Naive B cell (primary cell): ENCODE measurements at regions not wholly inside any gene's neighbourhood (a gene's known extent, or its start where the extent isn't known, plus 50 kb on each side); places are given as distances from the start of the nearest gene placed in this dataset.
"Not testable (repeated sequence)": the region's sequence is repeated elsewhere in the genome, so short reads cannot be mapped to it uniquely, and the experiment has no call there.

Source experiments
- ATAC-seq, 2 donors: fragments of 150-1000 bp; cut with Tn5 transposase; 2 replicates each; pipeline ENCODE4 v1.10.0; 2021; ENCODE audit warnings: low read depth in 2 of 2, mild to moderate bottlenecking in 2 of 2, moderate library complexity in 2 of 2
- DNase-seq: peaks from one replicate; pipeline ENCODE4 v3.0.0; 2022
- H3K27ac Mint-ChIP-seq, 6 donors: one replicate each; pipeline ENCODE4 v1.8.0; 2020 to 2022; ENCODE audit warnings: mild to moderate bottlenecking in 6 of 6, mixed read lengths in 6 of 6, moderate library complexity in 5 of 6, inconsistent platforms in 2 of 6
- H3K27me3 Mint-ChIP-seq, 3 donors: one replicate each; pipeline ENCODE4 v1.8.0; 2021 to 2022; ENCODE audit warnings: mixed read lengths in 3 of 3, mild to moderate bottlenecking in 1 of 3
- H3K36me3 Mint-ChIP-seq, 2 donors: one replicate each; pipeline ENCODE4 v1.8.0; 2020 to 2022; ENCODE audit warnings: mixed read lengths in 2 of 2, inconsistent platforms in 1 of 2, mild to moderate bottlenecking in 1 of 2
- H3K4me1 Mint-ChIP-seq, 3 donors: one replicate each; pipeline ENCODE4 v1.8.0; 2020 to 2022; ENCODE audit warnings: mixed read lengths in 3 of 3, inconsistent platforms in 1 of 3, mild to moderate bottlenecking in 1 of 3, moderate library complexity in 1 of 3
- H3K4me3 Mint-ChIP-seq, 8 donors: one replicate each; pipeline ENCODE4 v1.8.0; 2020 to 2022; ENCODE audit warnings: mild to moderate bottlenecking in 8 of 8, mixed read lengths in 8 of 8, moderate library complexity in 8 of 8, inconsistent platforms in 2 of 8
- H3K9me3 Mint-ChIP-seq, 7 donors: one replicate each; pipeline ENCODE4 v1.8.0; 2020 to 2022; ENCODE audit warnings: mixed read lengths in 7 of 7, mild to moderate bottlenecking in 5 of 7, inconsistent platforms in 2 of 7, moderate library complexity in 1 of 7

DNA sequence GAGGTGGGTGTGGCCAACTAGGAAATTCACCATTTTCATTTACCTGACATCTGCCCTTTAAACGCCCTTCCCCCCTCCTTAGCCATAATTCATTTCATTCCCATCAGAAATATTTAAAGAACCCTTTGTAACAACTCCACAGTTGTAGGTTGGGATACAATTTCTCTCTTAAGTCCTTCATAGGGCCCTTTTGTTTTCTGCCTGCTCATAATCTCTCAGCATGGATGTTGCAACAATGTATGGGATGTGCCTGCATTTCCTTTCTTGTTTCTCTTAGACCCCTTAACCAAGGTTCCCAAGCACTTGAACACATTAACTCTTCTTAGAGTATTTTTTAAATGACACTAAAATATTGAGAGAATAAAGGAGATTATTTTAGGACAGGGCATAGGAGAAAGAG is 51.7 kb upstream of the MYO10 start:
- no peak overlapping the region for H3K4me3 Mint-ChIP-seq
- no peak for ATAC-seq

DNA sequence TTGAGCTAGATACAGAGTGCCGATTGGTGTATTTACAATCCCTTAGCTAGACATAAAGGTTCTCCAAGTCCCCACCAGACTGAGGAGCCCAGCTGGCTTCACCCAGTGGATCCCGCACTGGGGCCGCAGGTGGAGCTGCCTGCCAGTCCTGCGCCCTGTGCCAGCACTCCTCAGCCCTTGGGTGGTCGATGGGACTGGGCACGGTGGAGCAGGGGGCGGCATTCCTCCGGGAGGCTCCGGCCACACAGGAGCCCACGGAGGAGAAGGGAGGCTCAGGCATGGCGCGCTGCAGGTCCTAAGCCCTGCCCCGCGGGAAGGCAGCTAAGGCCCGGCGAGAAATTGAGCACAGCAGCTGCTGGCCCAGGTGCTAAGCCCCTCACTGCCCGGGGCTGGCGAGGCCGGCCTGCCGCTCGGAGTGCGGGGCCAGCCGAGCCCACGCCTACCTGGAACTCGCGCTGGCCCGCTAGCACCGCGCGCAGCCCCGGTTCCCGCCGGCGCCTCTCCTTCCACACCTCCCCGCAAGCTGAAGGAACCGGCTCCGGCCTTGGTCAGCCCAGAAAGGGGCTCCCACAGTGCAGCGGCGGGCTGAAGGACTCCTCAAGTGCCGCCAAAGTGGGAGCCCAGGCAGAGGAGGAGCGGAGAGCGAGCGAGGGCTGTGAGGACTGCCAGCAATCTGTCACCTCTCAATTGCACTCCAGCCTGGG is 54.9 kb upstream of the MYO10 start:
- H3K27me3 Mint-ChIP-seq, result peaks cover 15 to 19% (median 18%) of the 10 kb centered on the region in 3 donors
- H3K36me3 Mint-ChIP-seq, H3K27ac Mint-ChIP-seq, H3K9me3 Mint-ChIP-seq, DNase-seq, H3K4me1 Mint-ChIP-seq, H3K4me3 Mint-ChIP-seq, ATAC-seq: not testable (repeated sequence)

More for the DNA sequence above, 51.7 kb upstream of the MYO10 start:
- no peak for DNase-seq
- Mint-ChIP-seq H3K27me3 (peaks cover 0 to 7% (median 6%) of the 10 kb centered on the region in 3 donors), H3K27ac (no peak overlapping the region), H3K4me1 (no peaks in the 10 kb centered on the region), H3K36me3 (no peaks in the 10 kb centered on the region), H3K9me3 (peaks cover 0 to 12% (median 3%) of the 10 kb centered on the region in 7 donors)

DNA sequence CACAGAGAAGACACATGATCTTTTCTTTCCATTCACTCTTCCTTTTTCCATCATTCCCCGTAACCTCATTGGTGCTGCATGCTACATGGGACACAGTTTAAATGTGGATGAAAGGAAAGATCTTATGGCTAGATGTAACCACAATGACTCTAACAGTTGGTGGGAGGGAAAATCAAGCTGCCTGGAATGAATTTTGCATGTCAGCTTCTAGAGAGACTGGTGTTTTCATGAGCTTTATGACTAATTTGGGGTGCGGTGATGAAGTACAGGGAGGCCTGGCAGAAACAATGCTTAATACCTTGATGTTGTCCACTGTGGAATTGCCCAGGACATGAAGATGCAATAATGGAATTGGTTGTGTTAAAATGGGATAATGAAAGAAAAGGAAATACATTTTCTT is 55.9 kb upstream of the MYO10 start:
- ATAC-seq (no peak), DNase-seq (no peak)
- Mint-ChIP-seq H3K36me3 (no peaks in the 10 kb centered on the region), H3K4me3 (no peak overlapping the region), H3K9me3 (peaks cover 0 to 5% (median 0%) of the 10 kb centered on the region in 7 donors), H3K4me1 (no peaks in the 10 kb centered on the region), H3K27me3 (peaks cover 15 to 19% (median 18%) of the 10 kb centered on the region in 3 donors), H3K27ac (no peak overlapping the region)

DNA sequence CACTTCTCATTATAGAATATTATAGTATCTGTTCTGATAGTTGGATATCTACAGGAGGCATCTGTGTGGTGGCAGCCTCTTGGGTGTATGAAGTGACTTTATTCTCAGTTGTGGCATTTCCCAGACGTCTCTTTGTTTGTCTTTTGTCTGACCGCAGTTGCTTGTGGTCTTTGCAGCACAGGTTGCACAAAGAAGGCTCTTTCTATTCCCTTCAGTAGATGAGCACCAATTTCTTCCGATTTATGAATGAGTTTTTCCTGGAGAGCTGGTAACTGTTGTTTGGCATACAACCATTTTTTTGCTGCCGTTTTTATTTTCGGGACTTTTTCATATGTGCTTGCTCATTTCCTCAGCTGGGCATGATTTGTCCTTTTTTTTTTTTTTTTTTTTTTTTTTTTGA is 56.4 kb upstream of the MYO10 start:
- H3K27ac Mint-ChIP-seq, result no peak overlapping the region
- peaks cover 0 to 5% (median 0%) of the 10 kb centered on the region in 7 donors for H3K9me3 Mint-ChIP-seq
- DNase-seq, result no peak
- H3K27me3 Mint-ChIP-seq, result peaks cover 15 to 19% (median 18%) of the 10 kb centered on the region in 3 donors
- H3K4me1 Mint-ChIP-seq, result no peaks in the 10 kb centered on the region
- ATAC-seq, result no peak
- H3K4me3 Mint-ChIP-seq, result no peak overlapping the region
- no peaks in the 10 kb centered on the region for H3K36me3 Mint-ChIP-seq

DNA sequence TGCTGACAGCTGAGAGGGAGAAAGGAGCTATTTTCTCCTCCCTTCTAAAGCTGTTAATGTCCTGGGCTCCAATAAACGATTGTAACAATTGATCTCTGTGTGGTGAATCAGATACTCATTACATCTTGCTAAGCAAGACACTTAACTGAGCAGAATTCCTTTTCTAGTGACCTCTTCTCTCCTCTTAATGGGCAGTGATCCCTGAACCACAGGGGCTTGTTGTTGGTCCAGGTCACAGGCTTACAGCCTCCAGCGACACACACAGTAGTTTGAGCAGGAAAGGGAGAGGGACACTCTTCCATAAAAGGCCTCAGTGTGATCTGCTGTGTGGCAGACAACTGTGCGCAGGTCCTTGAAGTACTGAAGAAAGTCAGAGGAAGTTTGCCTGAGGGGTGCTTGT is 58.5 kb upstream of the MYO10 start:
- H3K27me3 Mint-ChIP-seq, result peaks cover 15 to 19% (median 18%) of the 10 kb centered on the region in 3 donors
- H3K36me3 Mint-ChIP-seq, result no peaks in the 10 kb centered on the region
- H3K9me3 Mint-ChIP-seq, result peaks cover 0 to 4% (median 0%) of the 10 kb centered on the region in 7 donors
- H3K4me3 Mint-ChIP-seq, result no peak overlapping the region
- H3K27ac Mint-ChIP-seq, result no peak overlapping the region
- H3K4me1 Mint-ChIP-seq, result no peaks in the 10 kb centered on the region
- DNase-seq, result no peak
- ATAC-seq, result no peak

DNA sequence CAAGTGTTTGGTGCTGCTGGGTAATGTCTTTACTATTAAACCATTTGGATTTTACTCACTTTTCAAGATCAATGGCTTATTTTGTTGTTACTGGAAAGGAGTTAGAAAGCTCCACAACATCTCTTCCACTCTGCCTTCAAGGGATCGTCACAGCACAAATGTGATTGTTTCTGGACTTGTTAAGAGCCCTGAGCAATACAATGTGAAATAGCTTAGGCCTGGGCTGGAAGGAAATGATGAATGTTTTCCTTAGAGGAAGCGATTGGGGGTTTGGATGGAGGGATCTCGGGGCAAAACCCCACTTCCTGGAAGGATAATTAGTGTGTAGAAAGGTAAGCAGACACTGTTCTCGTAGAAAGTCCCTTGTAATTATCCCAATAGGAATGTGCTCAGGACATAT is 59.3 kb upstream of the MYO10 start:
- no peaks in the 10 kb centered on the region for H3K4me1 Mint-ChIP-seq
- H3K36me3 Mint-ChIP-seq, result no peaks in the 10 kb centered on the region
- no peak overlapping the region for H3K27ac Mint-ChIP-seq
- no peak for ATAC-seq
- no peak for DNase-seq
- H3K27me3 Mint-ChIP-seq, result peaks cover 15 to 19% (median 18%) of the 10 kb centered on the region in 3 donors
- H3K4me3 Mint-ChIP-seq, result no peak overlapping the region
- peaks cover 0 to 4% (median 0%) of the 10 kb centered on the region in 7 donors for H3K9me3 Mint-ChIP-seq

DNA sequence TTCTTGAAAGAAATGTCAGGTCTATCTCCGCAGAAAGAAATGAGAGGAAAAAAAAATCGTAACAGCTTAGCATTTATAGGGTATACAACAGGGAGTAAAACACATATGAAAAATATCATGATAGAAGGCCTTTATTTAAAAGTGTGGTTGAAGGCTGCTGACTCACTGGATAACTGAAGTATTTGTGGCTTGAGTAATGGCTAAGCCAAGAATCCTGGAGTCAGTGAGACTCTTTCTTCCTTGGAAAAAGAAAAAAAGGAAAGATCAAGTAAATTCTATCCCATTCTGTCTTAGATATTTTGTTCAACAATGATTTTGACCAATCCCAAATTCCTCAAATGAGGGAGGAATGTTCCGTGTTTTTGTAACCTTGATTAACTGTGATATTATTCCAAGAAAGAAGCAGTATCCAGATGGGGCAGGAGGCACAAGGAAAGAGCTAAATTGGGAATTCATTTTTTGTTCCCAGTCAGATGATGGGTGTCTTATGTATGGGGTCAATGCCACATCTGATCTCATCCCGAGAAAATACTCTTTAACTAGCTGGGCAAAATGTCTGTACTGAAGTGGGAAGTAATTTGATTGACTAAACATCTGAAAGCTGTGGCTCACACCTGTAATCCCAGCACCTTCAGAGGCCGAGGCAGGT is 64.3 kb upstream of the MYO10 start:
- Mint-ChIP-seq H3K27ac (no peak overlapping the region), H3K9me3 (peaks cover 0 to 2% (median 0%) of the 10 kb centered on the region in 7 donors), H3K27me3 (peaks cover 0 to 5% (median 0%) of the 10 kb centered on the region in 3 donors), H3K4me3 (no peak overlapping the region), H3K36me3 (no peaks in the 10 kb centered on the region), H3K4me1 (no peaks in the 10 kb centered on the region)
- ATAC-seq (no peak), DNase-seq (no peak)

DNA sequence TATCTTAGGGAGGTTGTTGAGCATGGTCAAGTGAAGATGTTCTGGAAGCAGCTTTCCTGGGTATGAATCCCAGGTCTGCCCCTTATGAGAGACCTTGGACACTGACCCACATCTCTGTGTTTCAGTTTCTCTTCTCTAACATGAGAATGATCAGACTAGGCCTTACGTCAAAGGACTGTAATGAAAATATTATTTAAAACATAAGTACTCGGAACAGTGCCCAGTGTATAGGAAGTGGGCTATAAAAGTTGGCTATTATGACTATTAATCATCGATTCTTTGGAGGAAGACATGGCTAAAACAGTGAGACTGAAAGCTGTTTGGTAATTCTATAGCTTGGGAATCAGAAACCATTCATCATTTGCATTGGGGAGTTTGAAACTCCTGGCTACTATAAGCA is 65.3 kb upstream of the MYO10 start:
- no peak overlapping the region for H3K27ac Mint-ChIP-seq
- peaks cover 0 to 2% (median 0%) of the 10 kb centered on the region in 7 donors for H3K9me3 Mint-ChIP-seq
- H3K4me3 Mint-ChIP-seq, result no peak overlapping the region
- no peak for DNase-seq
- no peaks in the 10 kb centered on the region for H3K36me3 Mint-ChIP-seq
- H3K27me3 Mint-ChIP-seq, result peaks cover 0 to 3% (median 0%) of the 10 kb centered on the region in 3 donors
- no peak for ATAC-seq
- H3K4me1 Mint-ChIP-seq, result no peaks in the 10 kb centered on the region

DNA sequence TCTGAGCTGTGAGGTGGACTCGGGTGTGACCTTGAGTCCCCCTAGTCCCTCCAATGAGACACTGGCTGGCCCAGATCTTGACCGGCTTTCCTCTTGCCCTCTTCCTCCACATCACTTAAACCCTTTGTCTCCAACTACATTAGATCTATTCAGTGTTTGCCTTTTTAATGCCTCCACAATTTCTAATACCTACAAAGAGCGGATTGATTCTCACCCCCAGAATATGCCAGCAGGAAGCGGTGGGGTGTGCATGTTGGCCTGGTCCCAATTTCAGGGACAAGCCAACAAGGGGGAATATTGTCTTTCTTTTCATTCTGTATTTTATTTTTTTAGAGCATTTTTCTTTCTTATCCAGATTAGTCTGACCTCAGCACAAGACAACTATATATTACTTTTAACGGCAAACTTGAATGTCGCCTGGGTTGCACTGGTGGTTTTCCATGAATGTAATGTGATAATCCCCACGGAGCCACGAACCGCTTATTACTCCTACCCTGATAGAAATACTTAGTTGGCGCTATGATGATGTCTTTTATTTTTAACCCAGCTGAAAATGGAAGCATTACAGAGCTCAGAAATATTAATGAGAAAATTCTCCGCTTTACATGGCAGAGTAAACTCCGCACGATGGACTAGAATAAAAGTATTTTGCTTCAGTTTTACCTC is 68.5 kb upstream of the MYO10 start:
- DNase-seq, result no peak
- Mint-ChIP-seq H3K9me3 (no peaks in the 10 kb centered on the region), H3K27me3 (peaks cover 0 to 3% (median 0%) of the 10 kb centered on the region in 3 donors), H3K4me3 (no peak overlapping the region), H3K36me3 (no peaks in the 10 kb centered on the region), H3K4me1 (no peaks in the 10 kb centered on the region), H3K27ac (no peak overlapping the region)
- ATAC-seq, result no peak

DNA sequence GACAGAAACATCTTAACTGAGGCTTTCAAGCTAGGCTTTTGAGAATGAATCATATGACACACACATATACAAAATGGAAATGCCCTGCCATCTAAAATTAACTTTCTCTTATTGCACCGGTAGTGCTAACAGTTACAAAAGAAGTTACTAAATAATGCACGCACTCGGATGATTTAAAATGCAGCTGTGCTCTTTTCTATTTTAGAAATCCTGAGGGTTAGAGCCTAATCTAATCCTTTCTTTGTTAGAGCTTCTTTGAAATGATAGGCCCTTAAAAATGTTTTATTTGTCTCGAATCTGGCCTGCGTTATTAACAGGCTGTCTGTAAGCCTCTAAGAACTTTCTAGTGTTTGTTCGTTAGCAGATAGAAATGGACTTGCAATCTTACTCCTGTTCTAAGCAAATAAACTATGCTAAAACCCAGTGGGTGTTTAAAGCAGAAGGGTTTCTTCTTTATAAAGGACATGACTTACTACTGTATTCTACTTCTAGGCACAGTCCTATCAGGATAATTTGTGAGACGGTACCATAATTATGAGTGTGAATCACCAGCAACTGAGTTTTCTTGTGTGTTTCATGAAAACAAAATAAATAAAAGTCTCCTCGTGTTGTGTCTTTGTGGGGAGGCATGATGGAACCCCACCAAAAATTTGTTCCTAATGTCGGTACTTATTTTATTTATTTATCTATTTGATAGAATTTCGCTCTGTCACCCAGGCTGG is 69.2 kb upstream of the MYO10 start:
- DNase-seq (no peak), ATAC-seq (no peak)
- H3K27ac Mint-ChIP-seq, result no peak overlapping the region
- no peaks in the 10 kb centered on the region for H3K36me3 Mint-ChIP-seq
- H3K4me1 Mint-ChIP-seq, result no peaks in the 10 kb centered on the region
- H3K9me3 Mint-ChIP-seq, result no peaks in the 10 kb centered on the region
- no peak overlapping the region for H3K4me3 Mint-ChIP-seq
- peaks cover 0 to 3% (median 0%) of the 10 kb centered on the region in 3 donors for H3K27me3 Mint-ChIP-seq

DNA sequence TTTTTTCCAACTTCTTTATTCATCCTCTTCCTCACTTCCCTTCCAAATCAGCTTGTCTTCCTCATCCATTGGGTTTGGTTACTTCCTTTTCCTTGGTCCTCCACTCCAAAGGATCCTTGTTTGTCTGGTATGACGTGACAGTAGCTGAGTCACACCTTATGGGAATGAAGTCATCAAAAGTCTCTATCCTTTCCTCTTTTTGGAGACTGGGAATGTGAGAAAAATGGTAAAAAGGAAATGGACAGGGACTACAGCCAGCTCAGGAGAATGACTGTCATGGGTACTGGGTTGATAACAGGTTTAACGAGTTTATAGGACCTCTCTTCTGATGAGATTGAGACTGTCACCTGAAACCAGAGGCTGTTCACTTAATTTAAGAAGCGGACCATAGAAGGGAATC is 76.2 kb upstream of the MYO10 start:
- Mint-ChIP-seq H3K27me3 (peaks cover 0 to 4% (median 0%) of the 10 kb centered on the region in 3 donors), H3K36me3 (peaks cover 0 to 4% of the 10 kb centered on the region in 2 donors), H3K9me3 (peaks cover 0 to 2% (median 0%) of the 10 kb centered on the region in 7 donors), H3K27ac (no peak overlapping the region), H3K4me3 (no peak overlapping the region), H3K4me1 (no peaks in the 10 kb centered on the region)
- DNase-seq, result no peak
- no peak for ATAC-seq

DNA sequence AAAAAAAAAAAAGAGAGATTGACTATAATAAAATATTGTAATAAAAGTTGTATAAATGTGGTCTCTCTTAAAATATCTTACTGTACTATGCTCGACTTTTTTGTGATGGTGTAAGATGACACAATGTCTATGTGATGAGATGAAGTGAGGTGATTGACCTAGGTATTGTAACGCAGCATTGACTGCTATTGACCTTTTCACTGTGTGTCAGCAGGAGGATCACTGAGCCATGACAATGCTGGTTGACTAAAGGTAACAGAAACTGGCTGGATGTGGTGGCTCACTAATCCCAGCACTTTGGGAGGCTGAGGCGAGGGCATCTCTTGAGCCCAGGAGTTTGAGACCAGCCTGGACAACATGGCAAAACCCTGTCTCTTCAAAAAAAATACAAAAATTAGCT is 78.6 kb upstream of the MYO10 start:
- H3K4me1 Mint-ChIP-seq, result no peaks in the 10 kb centered on the region
- ATAC-seq, result no peak
- H3K36me3 Mint-ChIP-seq, result peaks cover 0 to 4% of the 10 kb centered on the region in 2 donors
- no peak for DNase-seq
- H3K27ac Mint-ChIP-seq, result no peak overlapping the region
- H3K9me3 Mint-ChIP-seq, result peaks cover 0 to 2% (median 0%) of the 10 kb centered on the region in 7 donors
- peaks cover 0 to 4% (median 0%) of the 10 kb centered on the region in 3 donors for H3K27me3 Mint-ChIP-seq
- H3K4me3 Mint-ChIP-seq, result no peak overlapping the region

DNA sequence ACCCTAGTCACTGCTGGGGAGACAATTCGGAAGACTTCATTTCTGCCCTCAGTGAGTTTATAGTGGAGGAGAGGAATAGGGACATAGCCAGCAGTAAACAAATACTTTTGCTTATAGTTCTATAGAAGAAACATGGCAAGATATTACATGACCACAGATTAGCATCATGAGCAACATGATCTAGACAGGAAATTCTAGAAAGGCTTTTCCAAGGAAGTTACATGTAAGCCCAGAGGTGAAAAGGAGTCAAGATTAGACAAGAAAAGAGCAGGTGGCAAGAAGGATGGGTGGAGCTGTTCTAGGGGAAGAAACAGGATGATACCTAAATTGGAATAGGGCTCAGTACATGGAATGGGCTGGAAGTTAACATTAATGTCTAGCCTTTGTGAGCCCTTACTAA is 82.8 kb upstream of the MYO10 start:
- ATAC-seq (no peak), DNase-seq (no peak)
- Mint-ChIP-seq H3K4me1 (no peaks in the 10 kb centered on the region), H3K4me3 (no peak overlapping the region), H3K36me3 (no peaks in the 10 kb centered on the region), H3K9me3 (peaks cover 0 to 2% (median 0%) of the 10 kb centered on the region in 7 donors), H3K27me3 (no peaks in the 10 kb centered on the region), H3K27ac (no peak overlapping the region)
